PC-3 (cell line): ENCODE measurements at regions not wholly inside any gene's neighbourhood (a gene's known extent, or its start where the extent isn't known, plus 50 kb on each side); places are given as distances from the start of the nearest gene placed in this dataset.
"Not testable (repeated sequence)": the region's sequence is repeated elsewhere in the genome, so short reads cannot be mapped to it uniquely, and the experiment has no call there.

Experiments
- ATAC-seq: fragments of 200-7000 bp; cut with Tn5 transposase; 2 replicates; pipeline ENCODE4 v1.9.1; 2020; ENCODE audit warnings: mild to moderate bottlenecking, moderate library complexity
- BruUV-seq: library from RNA; stranded (reverse); fragments of 400-500 nt; replicated peaks from 2 replicates; lab custom pipeline; 2021; lab: Mats Ljungman, UMichigan
- CTCF ChIA-PET: fragments of 300-600 bp; sonication (Branson Sonifier 250); formaldehyde crosslinking; loops from one replicate; lab custom pipeline; 2022; ENCODE audit warnings: antibody characterized with exemption; lab: Charles Lee
- POLR2A ChIA-PET: fragments of 300-600 bp; sonication (Branson Sonifier 250); formaldehyde crosslinking; loops from one replicate; lab custom pipeline; 2022; ENCODE audit warnings: antibody characterized with exemption; ENCODE audit not compliant: unreplicated experiment; lab: Charles Lee
- DNase-seq: peaks from one replicate; pipeline ENCODE4 v3.0.0-alpha.2; 2015
- H2AFZ ChIP-seq: fragments of 300-600 bp; sonication (generic); 2 replicates; pipeline ENCODE4 v1.6.0; 2016; ENCODE audit warnings: antibody characterized with exemption, low read length
- H3F3A ChIP-seq: fragments of 300-600 bp; sonication (generic); one replicate; pipeline ENCODE4 v1.6.0; 2017; ENCODE audit warnings: antibody characterized with exemption, low read length, control low read depth, mild to moderate bottlenecking; ENCODE audit not compliant: unreplicated experiment
- H3K27ac ChIP-seq: fragments of 300-600 bp; sonication (generic); 2 replicates; pipeline ENCODE4 v1.5.1; 2016; ENCODE audit warnings: mild to moderate bottlenecking, low read length
- H3K27me3 ChIP-seq: fragments of 300-600 bp; sonication (generic); 2 replicates; pipeline ENCODE4 v1.6.1; 2016; ENCODE audit warnings: low read length, mixed read lengths
- H3K36me3 ChIP-seq: fragments of 300-600 bp; sonication (generic); 2 replicates; pipeline ENCODE4 v1.6.1; 2016; ENCODE audit warnings: low read depth, mixed run types, low read length, mixed read lengths
- H3K4me1 ChIP-seq: fragments of 300-600 bp; sonication (generic); 2 replicates; pipeline ENCODE4 v1.5.1; 2016; ENCODE audit warnings: low read length; ENCODE audit not compliant: insufficient read depth
- H3K4me2 ChIP-seq: fragments of 300-600 bp; sonication (generic); 2 replicates; pipeline ENCODE4 v1.6.0; 2016; ENCODE audit warnings: low read length
- H3K4me3 ChIP-seq: fragments of 300-600 bp; sonication (generic); 2 replicates; pipeline ENCODE4 v1.5.1; 2016; ENCODE audit warnings: mild to moderate bottlenecking, low read length, mixed read lengths
- H3K79me2 ChIP-seq: fragments of 300-600 bp; sonication (generic); 2 replicates; pipeline ENCODE4 v1.6.1; 2017; ENCODE audit warnings: low read length, mixed read lengths
- H3K9ac ChIP-seq: fragments of 300-600 bp; sonication (generic); 2 replicates; pipeline ENCODE4 v1.6.0; 2016; ENCODE audit warnings: mild to moderate bottlenecking, low read length
- H3K9me2 ChIP-seq: fragments of 300-600 bp; sonication (generic); replicated peaks from 2 replicates; pipeline ENCODE4 v1.6.1; 2016; ENCODE audit warnings: mixed run types, low read length, mixed read lengths
- H3K9me3 ChIP-seq: fragments of 300-600 bp; sonication (generic); 2 replicates; pipeline ENCODE4 v1.6.1; 2016; ENCODE audit warnings: low read length, mixed read lengths
- H4K20me1 ChIP-seq: fragments of 300-600 bp; sonication (generic); 2 replicates; pipeline ENCODE4 v1.6.1; 2016; ENCODE audit warnings: low read length, mixed read lengths
- EZH2 ChIP-seq: fragments of 300-600 bp; sonication (generic); IDR thresholded peaks from one replicate; pipeline ENCODE4 v1.6.1; 2017; ENCODE audit warnings: antibody characterized with exemption, mild to moderate bottlenecking, low read length; ENCODE audit not compliant: unreplicated experiment
- EZH2phosphoT487 ChIP-seq: fragments of 300-600 bp; sonication (generic); IDR thresholded peaks from 2 replicates; pipeline ENCODE4 v1.6.1; 2018; ENCODE audit warnings: mild to moderate bottlenecking, antibody characterized with exemption, low read length, borderline replicate concordance
- intact Hi-C: fragments of 100-400 bp; cut with micrococcal nuclease; formaldehyde crosslinking; loops from 2 replicates; pipeline ENCODE4 v1.9.0; 2023
- TF ChIP-seq, protein P1 (sequence below): fragments of 300-600 bp; sonication (generic); conservative IDR thresholded peaks from 2 replicates; pipeline ENCODE4 v1.5.1; 2017; ENCODE audit warnings: antibody characterized with exemption, low read depth, mild to moderate bottlenecking, low read length

DNA sequence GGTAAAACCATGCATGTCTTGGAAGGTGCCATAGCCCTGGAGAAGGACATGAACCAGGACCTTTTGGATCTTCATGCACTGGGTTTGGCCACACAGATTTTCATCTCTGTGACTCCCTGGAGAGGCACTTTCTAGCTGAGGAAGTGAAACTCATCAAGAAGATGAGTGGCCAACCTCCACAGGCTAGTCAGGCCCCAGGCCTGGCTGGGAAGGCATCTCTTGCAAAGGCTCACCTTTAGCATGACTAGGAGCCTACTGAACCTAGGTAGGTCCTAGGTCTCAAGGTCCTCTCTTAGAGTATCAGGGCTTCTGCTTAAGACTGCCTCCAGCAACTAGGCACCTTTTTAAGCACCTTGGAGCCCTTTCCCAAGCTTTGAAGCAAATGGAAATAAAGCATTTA is 1448.7 kb upstream of the ACO1 start:
- intact Hi-C loops = no loop called here
- H3K36me3 ChIP-seq = no peaks in the 10 kb centered on the region
- H3K4me1 ChIP-seq = no peaks in the 10 kb centered on the region
- H3F3A ChIP-seq = no peaks in the 10 kb centered on the region
- no peak for DNase-seq
- CTCF ChIA-PET = no interaction called here
- TF ChIP-seq, protein P1, sequence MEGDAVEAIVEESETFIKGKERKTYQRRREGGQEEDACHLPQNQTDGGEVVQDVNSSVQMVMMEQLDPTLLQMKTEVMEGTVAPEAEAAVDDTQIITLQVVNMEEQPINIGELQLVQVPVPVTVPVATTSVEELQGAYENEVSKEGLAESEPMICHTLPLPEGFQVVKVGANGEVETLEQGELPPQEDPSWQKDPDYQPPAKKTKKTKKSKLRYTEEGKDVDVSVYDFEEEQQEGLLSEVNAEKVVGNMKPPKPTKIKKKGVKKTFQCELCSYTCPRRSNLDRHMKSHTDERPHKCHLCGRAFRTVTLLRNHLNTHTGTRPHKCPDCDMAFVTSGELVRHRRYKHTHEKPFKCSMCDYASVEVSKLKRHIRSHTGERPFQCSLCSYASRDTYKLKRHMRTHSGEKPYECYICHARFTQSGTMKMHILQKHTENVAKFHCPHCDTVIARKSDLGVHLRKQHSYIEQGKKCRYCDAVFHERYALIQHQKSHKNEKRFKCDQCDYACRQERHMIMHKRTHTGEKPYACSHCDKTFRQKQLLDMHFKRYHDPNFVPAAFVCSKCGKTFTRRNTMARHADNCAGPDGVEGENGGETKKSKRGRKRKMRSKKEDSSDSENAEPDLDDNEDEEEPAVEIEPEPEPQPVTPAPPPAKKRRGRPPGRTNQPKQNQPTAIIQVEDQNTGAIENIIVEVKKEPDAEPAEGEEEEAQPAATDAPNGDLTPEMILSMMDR = no peak
- no peak for TF ChIP-seq EZH2phosphoT487
- no peak for TF ChIP-seq EZH2
- no peak overlapping the region for H3K4me2 ChIP-seq
- no TSS peak for BruUV-seq
- H3K9ac ChIP-seq = no peak overlapping the region
- H3K9me2 ChIP-seq = no peaks in the 10 kb centered on the region
- H3K27ac ChIP-seq = no peak overlapping the region
- no peaks in the 10 kb centered on the region for H4K20me1 ChIP-seq
- H3K9me3 ChIP-seq = no peaks in the 10 kb centered on the region
- H3K79me2 ChIP-seq = no peaks in the 10 kb centered on the region
- H3K4me3 ChIP-seq = no peak overlapping the region
- POLR2A ChIA-PET = no interaction called here
- no peak for ATAC-seq
- H2AFZ ChIP-seq = no peak overlapping the region
- H3K27me3 ChIP-seq = 0 out of 2 replicates have a peak, but pooled peaks cover 13% of the 10 kb centered on the region

DNA sequence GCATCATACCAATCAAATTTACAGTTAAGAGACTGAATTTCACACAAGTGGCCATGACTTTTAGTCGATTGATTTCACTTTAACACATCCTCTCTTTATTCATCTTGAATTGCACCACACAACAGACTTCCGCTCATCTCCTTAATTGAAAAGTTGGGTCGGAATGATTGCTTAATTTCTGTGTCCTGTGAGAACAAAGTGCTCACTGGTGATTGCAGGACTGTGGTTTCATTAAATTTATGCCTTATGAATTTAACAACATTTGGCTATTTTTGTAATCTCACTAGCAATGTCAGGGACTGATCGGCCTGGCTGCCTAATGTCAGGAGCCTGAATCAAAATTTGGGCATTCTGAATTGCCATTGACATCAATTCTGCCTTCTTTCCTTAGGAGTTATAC is 1447.3 kb upstream of the ACO1 start:
- Histone ChIP-seq H4K20me1 (no peaks in the 10 kb centered on the region), H3K27me3 (0 out of 2 replicates have a peak, but pooled peaks cover 13% of the 10 kb centered on the region), H3K9ac (no peak overlapping the region), H3K79me2 (no peaks in the 10 kb centered on the region), H3K9me3 (no peaks in the 10 kb centered on the region), H3K4me1 (no peaks in the 10 kb centered on the region), H3F3A (no peaks in the 10 kb centered on the region), H3K9me2 (no peaks in the 10 kb centered on the region), H2AFZ (no peak overlapping the region), H3K4me2 (no peak overlapping the region), H3K27ac (no peak overlapping the region), H3K4me3 (no peak overlapping the region), H3K36me3 (no peaks in the 10 kb centered on the region)
- DNase-seq (no peak), ATAC-seq (no peak)
- ChIA-PET POLR2A (no interaction called here), CTCF (no interaction called here)
- intact Hi-C loops = no loop called here
- TF ChIP-seq, protein P1 = no peak
- TF ChIP-seq EZH2 (no peak), EZH2phosphoT487 (no peak)
- no TSS peak for BruUV-seq

DNA sequence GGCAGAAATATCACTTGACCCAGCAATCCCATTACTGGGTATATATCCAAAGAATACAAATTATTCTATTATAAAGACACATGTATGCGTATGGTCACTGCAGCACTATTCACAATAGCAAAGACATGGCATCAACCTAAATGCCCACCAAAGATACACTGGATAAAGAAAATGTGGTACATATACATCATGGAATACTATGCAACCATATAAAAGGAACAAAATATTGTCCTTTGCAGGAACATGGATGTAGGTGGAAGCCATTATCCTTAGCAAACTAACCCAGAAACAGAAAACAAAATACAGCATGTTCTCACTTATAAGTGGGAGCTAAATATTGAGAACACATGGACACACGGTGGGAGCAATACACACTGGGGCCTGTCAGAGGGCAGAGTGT is 1441.6 kb upstream of the ACO1 start:
- POLR2A ChIA-PET, H3K4me3 ChIP-seq, intact Hi-C loops, CTCF ChIA-PET, DNase-seq, H2AFZ ChIP-seq, H3K4me1 ChIP-seq, H3K9me2 ChIP-seq, ATAC-seq, H3K27ac ChIP-seq, H3K9me3 ChIP-seq, BruUV-seq, H3F3A ChIP-seq, H4K20me1 ChIP-seq, H3K79me2 ChIP-seq, H3K36me3 ChIP-seq, H3K4me2 ChIP-seq, H3K9ac ChIP-seq: not testable (repeated sequence)
- 0 out of 2 replicates have a peak, but pooled peaks cover 13% of the 10 kb centered on the region for H3K27me3 ChIP-seq
